T-cell (primary cell): ENCODE measurements at regions not wholly inside any gene's neighbourhood (a gene's known extent, or its start where the extent isn't known, plus 50 kb on each side); places are given as distances from the start of the nearest gene placed in this dataset.

Experiments
- ATAC-seq, 4 experiments: fragments of 200-7000 bp in 3 of 4; fragments of 150-1000 bp in 1 of 4; cut with Tn5 transposase; replicated peaks in 1 of 4; 1 replicate in 3 of 4; 2 replicates in 1 of 4; pipeline ENCODE4 v1.10.0; 2021; ENCODE audit warnings: moderate library complexity in 3 of 4, mild to moderate bottlenecking in 2 of 4, moderate number of reproducible peaks in 1 of 4
- CTCF ChIA-PET, 2 donors: fragments of 300-600 bp; sonication (Branson Sonifier 250); formaldehyde crosslinking; loops; one replicate each; lab custom pipeline; 2022; ENCODE audit warnings: antibody characterized with exemption in 2 of 2; lab: Charles Lee
- POLR2A ChIA-PET, 2 donors: fragments of 300-600 bp; sonication (Branson Sonifier 250); formaldehyde crosslinking; loops; one replicate each; lab custom pipeline; 2022; ENCODE audit warnings: antibody characterized with exemption in 2 of 2; lab: Charles Lee
- DNase-seq, 35 experiments: peaks; one replicate each; pipeline versions ENCODE4 v3.0.0 to v3.0.0-alpha.2; 2013 to 2023
- H3K27ac ChIP-seq: one replicate; pipeline ENCODE4 v1.5.1; 2013; ENCODE audit warnings: low read length
- H3K27me3 ChIP-seq, 2 experiments: replicated peaks in 1 of 2; 1 replicate in 1 of 2; 2 replicates in 1 of 2; pipeline versions ENCODE4 v1.6.1 to v1.7.0; 2013; ENCODE audit warnings: low read length in 1 of 2, mixed read lengths in 1 of 2; ENCODE audit not compliant: control insufficient read depth in 2 of 2, insufficient read depth in 2 of 2; ENCODE audit errors: extremely low read depth in 1 of 2
- H3K36me3 ChIP-seq, 2 donors: 1 replicate in 1 of 2; 2 replicates in 1 of 2; pipeline versions ENCODE4 v1.6.1 to v1.7.0; 2013; ENCODE audit warnings: low read length in 1 of 2; ENCODE audit not compliant: control insufficient read depth in 2 of 2, insufficient read depth in 1 of 2; ENCODE audit errors: extremely low read depth in 1 of 2
- H3K4me1 ChIP-seq, 2 experiments: 1 replicate in 1 of 2; 2 replicates in 1 of 2; pipeline versions ENCODE4 v1.6.1 to v1.7.0; 2013; ENCODE audit warnings: low read length in 2 of 2, mixed read lengths in 1 of 2; ENCODE audit not compliant: insufficient read depth in 2 of 2, control insufficient read depth in 1 of 2; ENCODE audit errors: extremely low read depth in 1 of 2
- H3K4me3 ChIP-seq, 2 donors: 1 replicate in 1 of 2; 2 replicates in 1 of 2; pipeline versions ENCODE4 v1.5.1 to v1.7.0; 2013; ENCODE audit warnings: mild to moderate bottlenecking in 2 of 2, low read length in 1 of 2, moderate library complexity in 1 of 2; ENCODE audit not compliant: control insufficient read depth in 1 of 2; ENCODE audit errors: extremely low read depth in 1 of 2
- H3K9me3 ChIP-seq: 2 replicates; pipeline ENCODE4 v1.7.0; 2013
- H3K27ac Mint-ChIP-seq, 2 donors: one replicate each; pipeline ENCODE4 v1.8.0; 2020 to 2021; ENCODE audit warnings: mild to moderate bottlenecking in 2 of 2, mixed read lengths in 2 of 2
- H3K27me3 Mint-ChIP-seq, 2 donors: one replicate each; pipeline ENCODE4 v1.8.0; 2021 to 2022; ENCODE audit warnings: mixed read lengths in 2 of 2
- H3K36me3 Mint-ChIP-seq: one replicate; pipeline ENCODE4 v1.8.0; 2021; ENCODE audit warnings: mixed read lengths
- H3K4me1 Mint-ChIP-seq, 3 donors: one replicate each; pipeline ENCODE4 v1.8.0; 2020 to 2022; ENCODE audit warnings: mixed read lengths in 3 of 3, mild to moderate bottlenecking in 1 of 3
- H3K4me3 Mint-ChIP-seq, 3 donors: one replicate each; pipeline ENCODE4 v1.8.0; 2020 to 2022; ENCODE audit warnings: mild to moderate bottlenecking in 3 of 3, mixed read lengths in 3 of 3, moderate library complexity in 3 of 3
- H3K9me3 Mint-ChIP-seq, 3 donors: one replicate each; pipeline ENCODE4 v1.8.0; 2020 to 2022; ENCODE audit warnings: mixed read lengths in 3 of 3
- WGBS: methylation state at CpG from one replicate; pipeline ENCODE4 v1.1.5; 2013; ENCODE audit warnings: missing lambda C conversion rate; ENCODE audit not compliant: insufficient coverage; 5-methylcytosine and 5-hydroxymethylcytosine counted together

DNA sequence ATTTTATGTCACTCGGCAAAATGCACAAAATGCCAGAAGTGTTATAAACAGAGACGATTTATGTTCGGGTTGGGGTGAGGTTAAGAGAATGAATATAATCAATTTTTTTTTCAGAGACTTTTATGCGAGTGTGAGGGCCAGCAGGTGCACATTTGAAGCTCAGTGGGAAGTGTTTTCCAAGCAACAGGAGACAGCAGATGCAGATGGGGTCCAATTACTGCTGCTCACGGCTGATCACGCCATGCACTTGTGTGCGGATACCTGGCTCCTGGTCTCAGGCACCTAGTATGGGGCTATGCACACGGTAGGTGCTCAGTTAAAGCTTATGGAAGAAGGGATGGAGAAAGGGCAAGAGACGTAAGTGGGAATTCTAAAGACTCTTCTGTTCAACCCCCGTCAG, 249.1 kb downstream of the MIAT start:
- no peak for DNase-seq
- no peak for ATAC-seq
- Histone ChIP-seq H3K9me3 (no peaks in the 10 kb centered on the region), H3K27me3 (peaks cover 0 to 19% of the 10 kb centered on the region in 2 experiments), H3K36me3 (no peaks in the 10 kb centered on the region), H3K4me3 (no peak overlapping the region), H3K4me1 (peaks cover 0 to 12% of the 10 kb centered on the region in 2 experiments), H3K27ac (no peak overlapping the region)
- H3K36me3 Mint-ChIP-seq, result peaks cover 32% of the 10 kb centered on the region
- WGBS, result 91% methylated on average over 8 of the region's 10 CpGs
- peaks cover 11 to 25% of the 10 kb centered on the region in 2 donors for H3K27me3 Mint-ChIP-seq
- no peak overlapping the region for H3K27ac Mint-ChIP-seq
- CTCF ChIA-PET, result no interaction called here
- H3K9me3 Mint-ChIP-seq, result no peaks in the 10 kb centered on the region
- H3K4me1 Mint-ChIP-seq, result peaks cover 8 to 14% (median 13%) of the 10 kb centered on the region in 3 donors
- POLR2A ChIA-PET, result no interaction called here
- no peak overlapping the region for H3K4me3 Mint-ChIP-seq

DNA sequence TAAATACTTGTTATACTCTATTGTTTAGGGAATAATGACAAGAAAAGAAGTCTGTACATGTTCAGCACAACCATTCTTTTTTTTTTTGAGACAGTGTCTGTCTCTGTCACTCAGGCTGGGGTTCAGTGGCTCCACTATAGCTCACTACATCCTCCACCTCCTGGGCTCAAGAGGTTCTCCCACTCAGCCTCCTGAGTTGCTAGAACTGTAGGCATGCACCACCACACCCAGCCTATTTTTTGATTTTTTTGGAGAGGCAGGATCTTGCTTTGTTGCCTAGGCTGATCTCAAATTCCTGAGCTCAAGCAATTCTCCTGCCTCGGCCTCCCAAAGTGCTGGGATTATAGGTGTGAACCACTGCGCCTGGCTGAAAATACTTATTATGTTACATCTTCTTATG, 250.0 kb downstream of the MIAT start:
- Mint-ChIP-seq H3K27ac (no peak overlapping the region), H3K9me3 (no peaks in the 10 kb centered on the region), H3K36me3 (peaks cover 36% of the 10 kb centered on the region), H3K4me1 (peaks cover 8 to 14% (median 11%) of the 10 kb centered on the region in 3 donors), H3K4me3 (no peak overlapping the region), H3K27me3 (peaks cover 12 to 26% of the 10 kb centered on the region in 2 donors)
- H3K36me3 ChIP-seq, result no peaks in the 10 kb centered on the region
- CTCF ChIA-PET, result no interaction called here
- H3K9me3 ChIP-seq, result no peaks in the 10 kb centered on the region
- peaks cover 0 to 6% of the 10 kb centered on the region in 2 experiments for H3K4me1 ChIP-seq
- ATAC-seq (no peak), DNase-seq (no peak)
- peaks cover 0 to 12% of the 10 kb centered on the region in 2 experiments for H3K27me3 ChIP-seq
- WGBS, result no CpG with 5 or more reads among the region's 2 CpGs
- POLR2A ChIA-PET, result no interaction called here
- H3K27ac ChIP-seq, result no peak overlapping the region
- H3K4me3 ChIP-seq, result no peak overlapping the region

DNA sequence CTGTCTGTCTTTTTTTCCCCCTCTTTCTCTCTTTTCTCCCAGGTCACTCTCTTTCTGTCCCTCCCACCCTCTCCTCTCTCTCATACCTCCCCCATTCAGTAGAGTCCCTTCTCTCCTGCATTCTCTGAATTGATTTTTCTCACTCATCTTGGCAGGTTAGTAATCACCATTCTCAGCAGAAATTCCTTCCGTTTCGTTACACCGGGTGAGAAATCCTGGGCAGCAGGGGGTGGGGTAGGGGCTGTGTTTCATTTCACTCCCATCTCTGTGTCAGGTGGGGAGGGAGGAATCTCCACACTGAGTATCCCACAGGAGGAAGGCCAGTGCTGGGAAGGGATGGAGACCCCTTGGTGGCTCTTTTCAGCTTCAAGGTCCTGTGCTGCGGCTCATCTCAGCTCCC, 253.5 kb downstream of the MIAT start:
- Histone ChIP-seq H3K27me3 (peaks cover 3 to 22% of the 10 kb centered on the region in 2 experiments), H3K4me1 (no peaks in the 10 kb centered on the region), H3K36me3 (no peaks in the 10 kb centered on the region), H3K27ac (no peak overlapping the region), H3K4me3 (no peak overlapping the region), H3K9me3 (no peaks in the 10 kb centered on the region)
- Mint-ChIP-seq H3K9me3 (no peaks in the 10 kb centered on the region), H3K27me3 (peaks cover 22% of the 10 kb centered on the region in 2 donors), H3K4me3 (no peak overlapping the region), H3K27ac (no peak overlapping the region), H3K36me3 (peaks cover 37% of the 10 kb centered on the region), H3K4me1 (no peaks in the 10 kb centered on the region)
- ATAC-seq (no peak), DNase-seq (no peak)
- CTCF ChIA-PET, result no interaction called here
- POLR2A ChIA-PET, result no interaction called here
- WGBS, result 32% methylated on average over 2 of the region's 4 CpGs

DNA sequence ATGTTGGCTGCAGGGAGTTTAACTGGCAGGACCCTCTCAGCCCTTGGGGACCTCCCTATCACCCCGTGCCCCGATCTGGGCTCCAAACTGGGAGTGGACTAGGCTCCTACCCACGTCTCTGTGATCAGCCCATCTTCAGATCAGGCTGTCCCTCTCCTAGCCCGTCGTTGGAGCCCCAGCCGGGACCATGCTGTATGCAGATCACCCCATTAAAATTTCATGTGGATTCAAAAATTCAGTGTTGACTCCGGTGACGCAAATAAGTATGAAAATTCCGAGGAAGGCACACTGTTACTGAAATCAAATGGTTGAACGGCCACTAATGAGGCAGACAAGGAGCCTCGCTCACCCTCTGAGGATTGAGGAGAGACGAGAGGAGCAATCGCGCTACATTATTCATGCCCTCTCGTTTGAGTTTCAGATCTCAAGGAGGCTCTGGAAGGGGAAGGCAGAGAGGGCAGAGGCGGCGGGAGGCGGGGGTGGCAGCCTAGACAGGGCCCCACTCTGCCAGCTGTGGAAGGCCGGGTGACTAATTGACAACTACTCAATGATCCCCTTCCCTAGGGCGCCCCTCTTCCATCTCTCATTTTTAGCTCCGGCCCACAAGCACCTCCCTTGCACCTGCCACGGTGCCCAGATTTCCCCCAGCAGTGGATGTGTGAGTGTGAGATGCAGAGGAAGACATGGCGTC, 255.4 kb downstream of the MIAT start:
- POLR2A ChIA-PET, result no interaction called here
- Mint-ChIP-seq H3K27me3 (peaks cover 22 to 34% of the 10 kb centered on the region in 2 donors), H3K9me3 (no peaks in the 10 kb centered on the region), H3K27ac (no peak overlapping the region), H3K4me3 (no peak overlapping the region), H3K4me1 (no peaks in the 10 kb centered on the region), H3K36me3 (peaks cover 36% of the 10 kb centered on the region)
- Histone ChIP-seq H3K4me3 (no peak overlapping the region), H3K27me3 (peaks cover 3 to 22% of the 10 kb centered on the region in 2 experiments), H3K4me1 (no peaks in the 10 kb centered on the region), H3K27ac (no peak overlapping the region), H3K36me3 (no peaks in the 10 kb centered on the region), H3K9me3 (no peaks in the 10 kb centered on the region)
- no peak for DNase-seq
- ATAC-seq, result no peak
- 53% methylated on average over 12 of the region's 23 CpGs for WGBS
- CTCF ChIA-PET, result no interaction called here

DNA sequence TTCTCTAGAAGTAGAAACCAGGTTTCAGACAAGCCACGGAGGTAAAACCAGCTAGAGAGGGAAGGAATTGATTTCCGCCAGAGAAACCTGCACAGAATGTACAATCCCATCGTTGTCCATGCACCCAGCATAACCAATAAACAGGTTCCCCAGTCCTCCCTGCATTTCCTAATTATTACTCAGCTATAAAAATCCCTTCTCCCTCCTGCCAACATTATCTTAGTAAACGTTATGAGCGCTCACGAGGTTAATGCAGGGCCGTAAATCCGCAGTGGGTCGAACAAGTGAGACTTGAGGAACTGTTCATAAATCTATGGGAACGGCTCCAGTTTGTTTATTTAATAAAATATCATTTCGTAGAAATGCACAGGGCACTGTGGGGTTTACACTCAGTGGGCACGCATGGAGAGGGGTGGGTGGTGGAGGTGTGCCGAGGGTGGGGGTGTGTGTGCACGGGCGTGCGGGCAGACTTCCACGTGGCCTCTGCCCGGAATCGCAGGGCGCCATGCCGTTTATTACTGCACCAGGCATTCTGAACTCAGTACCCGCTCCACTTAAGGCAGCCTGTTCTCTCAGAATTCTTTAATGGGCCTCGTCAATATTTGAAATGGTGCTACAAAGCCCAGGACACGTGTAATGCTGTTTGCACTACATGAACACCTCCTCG, 257.3 kb downstream of the MIAT start:
- H3K27ac ChIP-seq, result no peak overlapping the region
- no peak overlapping the region for H3K4me3 ChIP-seq
- Mint-ChIP-seq H3K9me3 (no peaks in the 10 kb centered on the region), H3K27ac (no peak overlapping the region), H3K36me3 (peaks cover 20% of the 10 kb centered on the region), H3K4me3 (no peak overlapping the region), H3K4me1 (no peaks in the 10 kb centered on the region), H3K27me3 (peaks cover 22 to 40% of the 10 kb centered on the region in 2 donors)
- H3K27me3 ChIP-seq, result peaks cover 3 to 22% of the 10 kb centered on the region in 2 experiments
- POLR2A ChIA-PET, result no interaction called here
- DNase-seq, result no peak
- 79% methylated on average over 15 of the region's 25 CpGs for WGBS
- H3K9me3 ChIP-seq, result no peaks in the 10 kb centered on the region
- no peaks in the 10 kb centered on the region for H3K4me1 ChIP-seq
- no peak for ATAC-seq
- CTCF ChIA-PET, result no interaction called here
- no peaks in the 10 kb centered on the region for H3K36me3 ChIP-seq

DNA sequence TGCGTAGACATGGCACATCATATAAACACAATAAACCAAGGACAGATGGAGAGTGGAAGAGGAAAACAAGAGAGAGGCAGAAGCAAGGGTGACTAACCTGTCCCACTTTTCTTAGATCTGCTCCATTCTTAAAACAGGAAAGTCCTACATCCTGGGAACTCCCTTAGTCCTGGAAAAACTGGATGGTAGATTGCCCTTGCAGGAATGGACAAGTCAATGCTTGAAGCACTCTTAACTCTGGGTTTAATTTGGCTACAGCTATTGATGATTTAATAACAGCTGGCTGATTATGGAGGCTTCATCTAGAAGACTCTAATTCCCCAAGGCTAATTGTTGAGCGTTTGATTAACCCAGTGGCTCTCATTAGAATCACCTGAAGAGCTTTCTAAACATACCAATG, 258.8 kb downstream of the MIAT start:
- CTCF ChIA-PET, result interaction anchor here in 1 of 2 donors (0.6 kb wide), 1 partner anchor 828 kb away, joined by 3 read pairs; no protein-coding TSS in a partner anchor

More for the DNA sequence above, 258.8 kb downstream of the MIAT start:
- ATAC-seq, result no peak
- Mint-ChIP-seq H3K27ac (no peak overlapping the region), H3K36me3 (peaks cover 12% of the 10 kb centered on the region), H3K4me1 (no peaks in the 10 kb centered on the region), H3K4me3 (no peak overlapping the region), H3K27me3 (peaks cover 22 to 40% of the 10 kb centered on the region in 2 donors), H3K9me3 (no peaks in the 10 kb centered on the region)
- Histone ChIP-seq H3K27me3 (peaks cover 3 to 22% of the 10 kb centered on the region in 2 experiments), H3K4me1 (no peaks in the 10 kb centered on the region), H3K9me3 (no peaks in the 10 kb centered on the region), H3K27ac (no peak overlapping the region), H3K4me3 (no peak overlapping the region), H3K36me3 (no peaks in the 10 kb centered on the region)
- DNase-seq, result no peak
- no CpG with 5 or more reads among the region's 2 CpGs for WGBS
- POLR2A ChIA-PET, result no interaction called here
